GM10266 (cell line): ENCODE measurements at regions not wholly inside any gene's neighbourhood (a gene's known extent, or its start where the extent isn't known, plus 50 kb on each side); places are given as distances from the start of the nearest gene placed in this dataset.

Experiments used
- DNase-seq: peaks from one replicate; pipeline ENCODE4 v3.0.0; 2012; ENCODE audit errors: extremely low spot score
- CTCF ChIP-seq: IDR thresholded peaks from 2 replicates; pipeline ENCODE4 v1.5.1; 2012; ENCODE audit warnings: mild to moderate bottlenecking, low read depth; ENCODE audit not compliant: control insufficient read depth, insufficient read depth; ENCODE audit errors: missing control alignments

GRCh38 chr3:177960722-177961121, 575.5 kb upstream of the KCNMB2 start:
- no peak for DNase-seq
- TF ChIP-seq CTCF: no peak

GRCh38 chr3:177961784-177962183, 574.5 kb upstream of the KCNMB2 start:
- TF ChIP-seq CTCF: no peak
- DNase-seq: no peak

- TF ChIP-seq CTCF: no peak
- no peak for DNase-seq
Measured at GRCh38 chr3:177966493-177966892, 569.7 kb upstream of the KCNMB2 start.

- no peak for DNase-seq
Measured at GRCh38 chr3:177968891-177969290, 567.3 kb upstream of the KCNMB2 start.

GRCh38 chr3:177973241-177973840, 562.9 kb upstream of the KCNMB2 start:
- DNase-seq: no peak
- TF ChIP-seq CTCF: no peak

More at GRCh38 chr3:177968891-177969290, 567.3 kb upstream of the KCNMB2 start:
- no peak for TF ChIP-seq CTCF

- no peak for DNase-seq
- no peak for TF ChIP-seq CTCF
Measured at GRCh38 chr3:177976241-177976640, 560.0 kb upstream of the KCNMB2 start.

- TF ChIP-seq CTCF: no peak
- DNase-seq: no peak
Measured at GRCh38 chr3:177976866-177977265, 559.4 kb upstream of the KCNMB2 start.
